Stimulated activated CD4-positive, alpha-beta T cell treated with anti-CD3 and anti-CD28 coated beads, Interleukin-1b, Interleukin-23, amount 100 ng/mL, for 48 hours (primary cell): ENCODE measurements at regions not wholly inside any gene's neighbourhood (a gene's known extent, or its start where the extent isn't known, plus 50 kb on each side); places are given as distances from the start of the nearest gene placed in this dataset.

Experiments
- DNase-seq: peaks from one replicate; pipeline ENCODE4 v3.0.0-alpha.2; 2020

- DNase-seq, result no peak
Measured at GRCh38 chr21:35354078-35354477, 305.0 kb upstream of the RUNX1 start.

- no peak for DNase-seq
Measured at GRCh38 chr21:35352793-35353192, 303.7 kb upstream of the RUNX1 start.

- no peak for DNase-seq
Measured at GRCh38 chr21:35352066-35352770, 303.1 kb upstream of the RUNX1 start.

- DNase-seq, result no peak
Measured at GRCh38 chr21:35351434-35351833, 302.3 kb upstream of the RUNX1 start.

- DNase-seq, result no peak
Measured at GRCh38 chr21:35350965-35351364, 301.9 kb upstream of the RUNX1 start.

- DNase-seq, result no peak
Measured at GRCh38 chr21:35349376-35350080, 300.4 kb upstream of the RUNX1 start.

GRCh38 chr21:35348686-35349085, 299.6 kb upstream of the RUNX1 start:
- DNase-seq, result no peak

GRCh38 chr21:35346697-35347096, 297.6 kb upstream of the RUNX1 start:
- no peak for DNase-seq

GRCh38 chr21:35345954-35346353, 296.9 kb upstream of the RUNX1 start:
- DNase-seq, result no peak

- no peak for DNase-seq
Measured at GRCh38 chr21:35344582-35344981, 295.5 kb upstream of the RUNX1 start.

GRCh38 chr21:35343046-35343819, 294.1 kb upstream of the RUNX1 start:
- peak; percentile 14 for DNase-seq

GRCh38 chr21:35342440-35342839, 293.3 kb upstream of the RUNX1 start:
- peak; percentile 45 for DNase-seq

GRCh38 chr21:35340273-35340672, 291.2 kb upstream of the RUNX1 start:
- DNase-seq, result no peak

- DNase-seq, result no peak
Measured at GRCh38 chr21:35338881-35339632, 290.0 kb upstream of the RUNX1 start.

GRCh38 chr21:35338281-35338680, 289.2 kb upstream of the RUNX1 start:
- DNase-seq, result no peak

- DNase-seq, result no peak
Measured at GRCh38 chr21:35337573-35337972, 288.5 kb upstream of the RUNX1 start.

- peak; percentile 36 for DNase-seq
Measured at GRCh38 chr21:35336534-35336933, 287.4 kb upstream of the RUNX1 start.

GRCh38 chr21:35335951-35336446, 286.9 kb upstream of the RUNX1 start:
- peak; percentile 13 for DNase-seq

- DNase-seq, result no peak
Measured at GRCh38 chr21:35333831-35334618, 284.9 kb upstream of the RUNX1 start.

GRCh38 chr21:35332841-35333426, 283.8 kb upstream of the RUNX1 start:
- no peak for DNase-seq

GRCh38 chr21:35329940-35330660, 281.0 kb upstream of the RUNX1 start:
- DNase-seq, result no peak
